C4-2B (cell line): ENCODE measurements at regions not wholly inside any gene's neighbourhood (a gene's known extent, or its start where the extent isn't known, plus 50 kb on each side); places are given as distances from the start of the nearest gene placed in this dataset.

Source experiments
- CTCF ChIP-seq: fragments of 450-650 bp; conservative IDR thresholded peaks from 2 replicates; pipeline ENCODE4 v1.5.1; 2017; ENCODE audit warnings: mild to moderate bottlenecking
- ZFX ChIP-seq: fragments of 450-650 bp; IDR thresholded peaks from 2 replicates; pipeline ENCODE4 v1.6.1; 2017

- TF ChIP-seq ZFX (no peak), CTCF (no peak)
These were observed 185.2 kb downstream of the IRX2 start for GRCh38 chr5:2566284-2566683.
